ENCODE measurements at regions not wholly inside any gene's neighbourhood (a gene's known extent, or its start where the extent isn't known, plus 50 kb on each side); places are given as distances from the start of the nearest gene placed in this dataset.
"Not testable (repeated sequence)": the region's sequence is repeated elsewhere in the genome, so short reads cannot be mapped to it uniquely, and the experiment has no call there.

GRCh38 chr12:102298022-102298421 is 100.4 kb upstream of the PMCH start:
- no peak for DNase-seq (ENCODE audit: low spot score)

- DNase-seq (ENCODE audit: low spot score): no peak
Observed at GRCh38 chr12:102297412-102297811, 99.8 kb upstream of the PMCH start.

- DNase-seq (ENCODE audit: low spot score): no peak
Observed at GRCh38 chr12:102294568-102294967, 96.9 kb upstream of the PMCH start.

GRCh38 chr12:102291498-102292440 is 94.1 kb upstream of the PMCH start:
- DNase-seq (ENCODE audit: low spot score): not testable (repeated sequence)

- DNase-seq (ENCODE audit: low spot score): not testable (repeated sequence)
Observed at GRCh38 chr12:102289702-102290101, 92.1 kb upstream of the PMCH start.

GRCh38 chr12:102281231-102281630 is 83.6 kb upstream of the PMCH start:
- DNase-seq (ENCODE audit: low spot score): no peak

GRCh38 chr12:102255687-102256086 is 58.1 kb upstream of the PMCH start:
- not testable (repeated sequence) for DNase-seq (ENCODE audit: low spot score)

GRCh38 chr12:102251005-102251404 is 53.4 kb upstream of the PMCH start:
- DNase-seq (ENCODE audit: low spot score): not testable (repeated sequence)

GRCh38 chr12:102249079-102249841 is 51.6 kb upstream of the PMCH start:
- no peak for DNase-seq (ENCODE audit: low spot score)
